ENCODE measurements at regions not wholly inside any gene's neighbourhood (a gene's known extent, or its start where the extent isn't known, plus 50 kb on each side); places are given as distances from the start of the nearest gene placed in this dataset.

GRCh38 chr6:14218519-14218800 lies 100.9 kb downstream of the CD83 start:
- TF ChIP-seq RAD21 (IDR thresholded peaks at IDR 0.05; ENCODE audit: insufficient read depth, low read depth, low read length) (no peak), POLR2AphosphoS5 (IDR thresholded peaks at IDR 0.05; ENCODE audit: low read length) (no peak), CTCF (IDR thresholded peaks at IDR 0.05 in 2 of 3, conservative IDR thresholded peaks at IDR 0.05 in 1 of 3; ENCODE audit: control insufficient read depth in 2 of 3, extremely low read depth in 1 of 3, insufficient read depth in 1 of 3, low read depth in 3 of 3, low read length in 3 of 3) (no peak), CEBPB (IDR thresholded peaks at IDR 0.05; ENCODE audit: borderline replicate concordance in 1 of 2, low read depth in 2 of 2, low read length in 2 of 2) (no peak), NFIC (IDR thresholded peaks at IDR 0.05; ENCODE audit: low read depth, low read length) (no peak), SIN3A (IDR thresholded peaks at IDR 0.05; ENCODE audit: low read depth, low read length) (no peak), MAX (IDR thresholded peaks at IDR 0.05; ENCODE audit: low read depth, low read length) (no peak), SUPT20H (IDR thresholded peaks at IDR 0.05; ENCODE audit: borderline replicate concordance, control insufficient read depth, low read depth, low read length) (no peak), RCOR1 (conservative IDR thresholded peaks at IDR 0.05; ENCODE audit: low read depth, low read length) (no peak)
- TF ChIP-seq, protein P1, sequence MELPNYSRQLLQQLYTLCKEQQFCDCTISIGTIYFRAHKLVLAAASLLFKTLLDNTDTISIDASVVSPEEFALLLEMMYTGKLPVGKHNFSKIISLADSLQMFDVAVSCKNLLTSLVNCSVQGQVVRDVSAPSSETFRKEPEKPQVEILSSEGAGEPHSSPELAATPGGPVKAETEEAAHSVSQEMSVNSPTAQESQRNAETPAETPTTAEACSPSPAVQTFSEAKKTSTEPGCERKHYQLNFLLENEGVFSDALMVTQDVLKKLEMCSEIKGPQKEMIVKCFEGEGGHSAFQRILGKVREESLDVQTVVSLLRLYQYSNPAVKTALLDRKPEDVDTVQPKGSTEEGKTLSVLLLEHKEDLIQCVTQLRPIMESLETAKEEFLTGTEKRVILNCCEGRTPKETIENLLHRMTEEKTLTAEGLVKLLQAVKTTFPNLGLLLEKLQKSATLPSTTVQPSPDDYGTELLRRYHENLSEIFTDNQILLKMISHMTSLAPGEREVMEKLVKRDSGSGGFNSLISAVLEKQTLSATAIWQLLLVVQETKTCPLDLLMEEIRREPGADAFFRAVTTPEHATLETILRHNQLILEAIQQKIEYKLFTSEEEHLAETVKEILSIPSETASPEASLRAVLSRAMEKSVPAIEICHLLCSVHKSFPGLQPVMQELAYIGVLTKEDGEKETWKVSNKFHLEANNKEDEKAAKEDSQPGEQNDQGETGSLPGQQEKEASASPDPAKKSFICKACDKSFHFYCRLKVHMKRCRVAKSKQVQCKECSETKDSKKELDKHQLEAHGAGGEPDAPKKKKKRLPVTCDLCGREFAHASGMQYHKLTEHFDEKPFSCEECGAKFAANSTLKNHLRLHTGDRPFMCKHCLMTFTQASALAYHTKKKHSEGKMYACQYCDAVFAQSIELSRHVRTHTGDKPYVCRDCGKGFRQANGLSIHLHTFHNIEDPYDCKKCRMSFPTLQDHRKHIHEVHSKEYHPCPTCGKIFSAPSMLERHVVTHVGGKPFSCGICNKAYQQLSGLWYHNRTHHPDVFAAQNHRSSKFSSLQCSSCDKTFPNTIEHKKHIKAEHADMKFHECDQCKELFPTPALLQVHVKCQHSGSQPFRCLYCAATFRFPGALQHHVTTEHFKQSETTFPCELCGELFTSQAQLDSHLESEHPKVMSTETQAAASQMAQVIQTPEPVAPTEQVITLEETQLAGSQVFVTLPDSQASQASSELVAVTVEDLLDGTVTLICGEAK (IDR thresholded peaks at IDR 0.05; ENCODE audit: borderline replicate concordance) = no peak

Data from GM12878 (cell line).